ENCODE measurements at regions not wholly inside any gene's neighbourhood (a gene's known extent, or its start where the extent isn't known, plus 50 kb on each side); places are given as distances from the start of the nearest gene placed in this dataset.

GRCh38 chr10:33038672-33039071 lies 80.6 kb upstream of the ITGB1 start:
- Histone ChIP-seq H2AFZ (ENCODE audit: low read depth, low read length, severe bottlenecking) (no peak overlapping the region), H3K27ac (ENCODE audit: low read depth, low read length) (no peak overlapping the region), H4K20me1 (ENCODE audit: low read depth, low read length) (no peaks in the 10 kb centered on the region), H3K9me3 (ENCODE audit: insufficient read depth, low read length) (no peaks in the 10 kb centered on the region), H3K9ac (ENCODE audit: low read length) (no peak overlapping the region), H3K36me3 (ENCODE audit: low read length) (no peaks in the 10 kb centered on the region), H3K9me2 (replicated peaks; ENCODE audit: insufficient read depth, low read length) (no peaks in the 10 kb centered on the region), H3K27me3 (ENCODE audit: low read length) (no peaks in the 10 kb centered on the region), H3K4me3 (ENCODE audit: insufficient read depth, low read length, poor library complexity, severe bottlenecking) (no peak overlapping the region), H3K4me2 (ENCODE audit: low read depth, low read length, poor library complexity, severe bottlenecking) (no peak overlapping the region), H3F3A (ENCODE audit: insufficient read depth) (no peaks in the 10 kb centered on the region), H3K79me2 (ENCODE audit: insufficient read depth, low read length) (no peaks in the 10 kb centered on the region)
- TF ChIP-seq EZH2phosphoT487 (conservative IDR thresholded peaks at IDR 0.05; ENCODE audit: low read length) = no peak
- TF ChIP-seq, protein P1, sequence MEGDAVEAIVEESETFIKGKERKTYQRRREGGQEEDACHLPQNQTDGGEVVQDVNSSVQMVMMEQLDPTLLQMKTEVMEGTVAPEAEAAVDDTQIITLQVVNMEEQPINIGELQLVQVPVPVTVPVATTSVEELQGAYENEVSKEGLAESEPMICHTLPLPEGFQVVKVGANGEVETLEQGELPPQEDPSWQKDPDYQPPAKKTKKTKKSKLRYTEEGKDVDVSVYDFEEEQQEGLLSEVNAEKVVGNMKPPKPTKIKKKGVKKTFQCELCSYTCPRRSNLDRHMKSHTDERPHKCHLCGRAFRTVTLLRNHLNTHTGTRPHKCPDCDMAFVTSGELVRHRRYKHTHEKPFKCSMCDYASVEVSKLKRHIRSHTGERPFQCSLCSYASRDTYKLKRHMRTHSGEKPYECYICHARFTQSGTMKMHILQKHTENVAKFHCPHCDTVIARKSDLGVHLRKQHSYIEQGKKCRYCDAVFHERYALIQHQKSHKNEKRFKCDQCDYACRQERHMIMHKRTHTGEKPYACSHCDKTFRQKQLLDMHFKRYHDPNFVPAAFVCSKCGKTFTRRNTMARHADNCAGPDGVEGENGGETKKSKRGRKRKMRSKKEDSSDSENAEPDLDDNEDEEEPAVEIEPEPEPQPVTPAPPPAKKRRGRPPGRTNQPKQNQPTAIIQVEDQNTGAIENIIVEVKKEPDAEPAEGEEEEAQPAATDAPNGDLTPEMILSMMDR (IDR thresholded peaks at IDR 0.05; ENCODE audit: insufficient read depth, low read length, poor library complexity, severe bottlenecking) = no peak

DNA sequence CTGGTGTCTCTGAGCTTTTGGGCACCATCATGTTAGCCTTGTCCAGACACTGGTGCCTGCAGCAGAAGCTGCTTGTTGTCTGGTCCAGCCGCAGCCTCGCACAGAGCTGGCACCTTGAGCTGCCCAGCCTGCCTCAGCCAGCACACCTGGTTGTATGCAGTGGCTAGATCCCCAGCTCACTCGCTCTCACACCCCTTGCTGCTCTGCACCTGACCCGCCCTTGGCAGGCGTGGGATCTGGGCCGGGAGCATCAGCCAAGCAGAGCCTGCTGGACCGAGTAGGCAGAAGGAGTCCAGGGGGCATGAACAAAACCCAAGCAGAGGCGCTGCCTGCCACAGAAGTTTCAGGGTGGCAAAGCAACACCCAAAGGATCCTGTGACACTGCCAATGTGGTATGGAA lies 79.7 kb upstream of the ITGB1 start:
- Histone ChIP-seq H3K9ac (ENCODE audit: low read length) (no peak overlapping the region), H2AFZ (ENCODE audit: low read depth, low read length, severe bottlenecking) (no peak overlapping the region), H3K36me3 (ENCODE audit: low read length) (no peaks in the 10 kb centered on the region), H4K20me1 (ENCODE audit: low read depth, low read length) (no peaks in the 10 kb centered on the region), H3K4me3 (ENCODE audit: insufficient read depth, low read length, poor library complexity, severe bottlenecking) (no peak overlapping the region), H3F3A (ENCODE audit: insufficient read depth) (no peaks in the 10 kb centered on the region), H3K79me2 (ENCODE audit: insufficient read depth, low read length) (no peaks in the 10 kb centered on the region), H3K9me2 (replicated peaks; ENCODE audit: insufficient read depth, low read length) (no peaks in the 10 kb centered on the region), H3K4me2 (ENCODE audit: low read depth, low read length, poor library complexity, severe bottlenecking) (no peak overlapping the region), H3K27ac (ENCODE audit: low read depth, low read length) (no peak overlapping the region), H3K27me3 (ENCODE audit: low read length) (no peaks in the 10 kb centered on the region), H3K9me3 (ENCODE audit: insufficient read depth, low read length) (no peaks in the 10 kb centered on the region)
- TF ChIP-seq EZH2phosphoT487 (conservative IDR thresholded peaks at IDR 0.05; ENCODE audit: low read length) = no peak
- TF ChIP-seq, protein P1 (IDR thresholded peaks at IDR 0.05; ENCODE audit: insufficient read depth, low read length, poor library complexity, severe bottlenecking) = no peak

DNA sequence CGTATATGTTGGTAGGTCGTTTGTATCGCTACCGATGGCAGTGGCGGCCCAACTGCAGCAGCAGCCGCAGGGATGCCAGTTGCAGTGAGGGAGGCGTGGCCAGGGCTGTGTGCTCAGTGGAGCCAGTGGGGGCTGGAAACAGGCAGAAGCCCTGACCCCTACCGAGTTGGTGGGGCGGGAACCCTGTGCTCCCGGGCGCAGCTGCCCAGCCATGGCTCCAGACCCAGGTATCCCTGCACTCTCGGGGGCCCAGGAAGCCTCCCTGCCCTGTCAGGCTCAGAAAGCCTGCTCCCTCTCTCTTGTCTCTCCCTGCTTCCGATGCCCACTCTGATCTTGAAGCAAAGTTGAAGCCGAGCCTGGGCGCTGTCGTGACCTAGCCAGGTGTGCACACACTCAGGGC lies 78.6 kb upstream of the ITGB1 start:
- H3K27me3 ChIP-seq (ENCODE audit: low read length) = no peaks in the 10 kb centered on the region
- no peaks in the 10 kb centered on the region for H4K20me1 ChIP-seq (ENCODE audit: low read depth, low read length)
- no peak overlapping the region for H3K9ac ChIP-seq (ENCODE audit: low read length)
- H3K9me2 ChIP-seq (replicated peaks; ENCODE audit: insufficient read depth, low read length) = no peaks in the 10 kb centered on the region
- H3K4me2 ChIP-seq (ENCODE audit: low read depth, low read length, poor library complexity, severe bottlenecking) = no peak overlapping the region
- no peaks in the 10 kb centered on the region for H3K79me2 ChIP-seq (ENCODE audit: insufficient read depth, low read length)
- H3K27ac ChIP-seq (ENCODE audit: low read depth, low read length) = no peak overlapping the region
- H2AFZ ChIP-seq (ENCODE audit: low read depth, low read length, severe bottlenecking) = no peak overlapping the region
- no peak overlapping the region for H3K4me3 ChIP-seq (ENCODE audit: insufficient read depth, low read length, poor library complexity, severe bottlenecking)
- H3K36me3 ChIP-seq (ENCODE audit: low read length) = no peaks in the 10 kb centered on the region
- H3F3A ChIP-seq (ENCODE audit: insufficient read depth) = no peaks in the 10 kb centered on the region
- TF ChIP-seq EZH2phosphoT487 (conservative IDR thresholded peaks at IDR 0.05; ENCODE audit: low read length) = no peak
- TF ChIP-seq, protein P1 (IDR thresholded peaks at IDR 0.05; ENCODE audit: insufficient read depth, low read length, poor library complexity, severe bottlenecking) = no peak
- H3K9me3 ChIP-seq (ENCODE audit: insufficient read depth, low read length) = no peaks in the 10 kb centered on the region

Data from SU-DHL-6 (cell line).